ENCODE measurements at regions not wholly inside any gene's neighbourhood (a gene's known extent, or its start where the extent isn't known, plus 50 kb on each side); places are given as distances from the start of the nearest gene placed in this dataset.

- H3K27ac ChIP-seq = no peak overlapping the region
- intact Hi-C loops (cut with DNase I) = no loop called here
- no peak overlapping the region for H3K4me3 ChIP-seq
- 72 to 80% (median 78%) methylated on average over 7 of the region's 7 CpGs for WGBS, 4 donors
- no peak for TF ChIP-seq CTCF (IDR thresholded peaks at IDR 0.05)
- no peak for TF ChIP-seq POLR2A (IDR thresholded peaks at IDR 0.05)
- H3K9me3 ChIP-seq (replicated peaks in 1 of 3) = no peaks in the 10 kb centered on the region
- no peaks in the 10 kb centered on the region for H3K4me1 ChIP-seq (replicated peaks in 1 of 2)
- no peaks in the 10 kb centered on the region for H3K27me3 ChIP-seq
- DNase-seq = no peak
- H3K36me3 ChIP-seq (replicated peaks in 1 of 2) = no peaks in the 10 kb centered on the region
These were observed 52.0 kb upstream of the STUM start for GRCh38 chr1:226496453-226497015.

GRCh38 chr1:226497276-226497833, 51.2 kb upstream of the STUM start:
- H3K27ac ChIP-seq = no peak overlapping the region
- H3K36me3 ChIP-seq (replicated peaks in 1 of 2) = no peaks in the 10 kb centered on the region
- no peak for TF ChIP-seq POLR2A (IDR thresholded peaks at IDR 0.05)
- TF ChIP-seq CTCF (IDR thresholded peaks at IDR 0.05) = no peak
- intact Hi-C loops (cut with DNase I) = no loop called here
- WGBS, 4 donors = 88 to 92% (median 90%) methylated on average over 5 of the region's 5 CpGs
- H3K9me3 ChIP-seq (replicated peaks in 1 of 3) = no peaks in the 10 kb centered on the region
- no peaks in the 10 kb centered on the region for H3K4me1 ChIP-seq (replicated peaks in 1 of 2)
- no peaks in the 10 kb centered on the region for H3K27me3 ChIP-seq
- H3K4me3 ChIP-seq = no peak overlapping the region
- DNase-seq = peak in 1 of 7 donors; percentile 24

- Histone ChIP-seq H3K27me3 (no peaks in the 10 kb centered on the region), H3K4me1 (replicated peaks in 1 of 2) (no peaks in the 10 kb centered on the region), H3K4me3 (no peak overlapping the region), H3K27ac (no peak overlapping the region), H3K36me3 (replicated peaks in 1 of 2) (no peaks in the 10 kb centered on the region), H3K9me3 (replicated peaks in 1 of 3) (no peaks in the 10 kb centered on the region)
- DNase-seq = peak in 1 of 7 donors; percentile 24
- TF ChIP-seq POLR2A (IDR thresholded peaks at IDR 0.05) (no peak), CTCF (IDR thresholded peaks at IDR 0.05) (no peak)
- intact Hi-C loops (cut with DNase I) = no loop called here
- 81 to 91% (median 90%) methylated on average over 7 to 12 of the region's 12 CpGs for WGBS, 4 donors
These were observed 50.4 kb upstream of the STUM start for GRCh38 chr1:226497991-226498639.

- Histone ChIP-seq H3K27me3 (no peaks in the 10 kb centered on the region), H3K36me3 (replicated peaks in 1 of 2) (no peaks in the 10 kb centered on the region), H3K4me1 (replicated peaks in 1 of 2) (no peaks in the 10 kb centered on the region), H3K27ac (no peak overlapping the region), H3K4me3 (no peak overlapping the region), H3K9me3 (replicated peaks in 1 of 3) (no peaks in the 10 kb centered on the region)
- TF ChIP-seq CTCF (IDR thresholded peaks at IDR 0.05) (no peak), POLR2A (IDR thresholded peaks at IDR 0.05) (no peak)
- WGBS, 4 donors = 75 to 88% (median 80%) methylated on average over 4 to 6 of the region's 6 CpGs
- intact Hi-C loops (cut with DNase I) = no loop called here
- no peak for DNase-seq
These were observed 49.9 kb upstream of the STUM start for GRCh38 chr1:226498640-226499008.

Data from adrenal gland (tissue), 9 donors.